Left cardiac atrium (tissue), 4 donors: ENCODE measurements at regions not wholly inside any gene's neighbourhood (a gene's known extent, or its start where the extent isn't known, plus 50 kb on each side); places are given as distances from the start of the nearest gene placed in this dataset.
"Not testable (repeated sequence)": the region's sequence is repeated elsewhere in the genome, so short reads cannot be mapped to it uniquely, and the experiment has no call there.

Experiments used
- ATAC-seq, 2 donors: fragments of 200-7000 bp; cut with Tn5 transposase; one replicate each; pipeline ENCODE4 v1.9.1; 2020; ENCODE audit warnings: mild to moderate bottlenecking in 2 of 2, moderate library complexity in 2 of 2
- DNase-seq: peaks from one replicate; pipeline ENCODE4 v3.0.0-alpha.2; 2020
- intact Hi-C, 2 donors: fragments of 100-400 bp; cut with DNase I; formaldehyde crosslinking; loops; one replicate each; pipeline versions ENCODE4 v1.14.1 to v1.15.1; 2022 to 2023
- donor health status: DM: no; HTN: yes; CAD: no.
- donor health status: DM: no; HTN: yes; CAD: no; lungs with severe emphysema.
- donor health status: DM: yes; HTN: yes; CAD: no.
- donor health status: Dilated cardiomyopathy.

GRCh38 chr18:39611381-39612100, 2045.9 kb upstream of the CELF4 start:
- DNase-seq (no peak), ATAC-seq (no peak)
- intact Hi-C loops: no loop called here

DNA sequence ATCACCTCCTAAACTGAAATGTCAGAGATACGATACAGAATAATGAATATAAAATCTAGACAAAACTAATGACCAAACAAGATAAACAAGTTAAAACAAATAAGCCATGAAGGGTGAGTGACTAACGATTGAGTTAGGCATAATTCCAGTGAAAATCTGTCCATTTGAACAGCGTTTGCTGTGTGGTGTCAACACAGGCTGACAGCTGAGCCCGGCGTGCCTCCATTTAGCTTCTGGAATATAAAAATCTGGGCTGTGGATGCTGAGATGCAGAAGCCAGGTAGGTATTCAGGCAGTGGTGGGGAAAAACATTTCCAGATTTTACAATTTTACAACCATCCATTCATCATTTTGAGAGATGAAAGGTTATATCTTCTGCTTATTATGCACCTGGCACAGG, 2041.4 kb upstream of the CELF4 start:
- intact Hi-C loops: no loop called here
- DNase-seq (no peak), ATAC-seq (no peak)

- no peak for DNase-seq
- ATAC-seq: peak in 1 of 2 donors; percentile 48
- intact Hi-C loops: no loop called here
These were observed 2039.2 kb upstream of the CELF4 start for GRCh38 chr18:39604836-39605235.

DNA sequence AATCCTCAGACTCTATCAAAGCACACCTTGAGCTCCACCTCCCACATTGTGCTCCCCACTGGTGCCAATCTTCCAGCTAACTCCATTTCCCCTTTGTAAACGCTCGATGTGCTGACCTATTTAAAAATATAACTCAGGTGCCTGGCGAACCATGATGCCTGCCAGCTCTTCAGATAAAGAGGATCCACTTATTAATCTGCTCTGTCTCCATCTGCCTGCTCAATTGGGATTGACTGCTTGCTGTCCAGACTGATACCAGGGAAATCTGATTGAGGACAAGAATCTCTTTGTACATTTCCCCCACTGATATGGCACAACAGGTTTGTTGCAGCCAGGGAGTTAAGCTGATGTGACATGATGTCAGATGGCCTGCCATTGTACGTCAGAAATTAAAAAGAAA, 2036.5 kb upstream of the CELF4 start:
- intact Hi-C loops: no loop called here
- ATAC-seq (no peak), DNase-seq (no peak)

- ATAC-seq: no peak
- DNase-seq: no peak
- intact Hi-C loops: no loop called here
These were observed 2035.3 kb upstream of the CELF4 start for GRCh38 chr18:39600894-39601293.

- no peak for DNase-seq
- intact Hi-C loops: no loop called here
- ATAC-seq: no peak
These were observed 2033.7 kb upstream of the CELF4 start for GRCh38 chr18:39599251-39599650.

- intact Hi-C loops: no loop called here
- DNase-seq: no peak
- ATAC-seq: no peak
These were observed 2031.3 kb upstream of the CELF4 start for GRCh38 chr18:39596891-39597290.

- DNase-seq (no peak), ATAC-seq (no peak)
- intact Hi-C loops: no loop called here
These were observed 2030.6 kb upstream of the CELF4 start for GRCh38 chr18:39596221-39596620.

DNA sequence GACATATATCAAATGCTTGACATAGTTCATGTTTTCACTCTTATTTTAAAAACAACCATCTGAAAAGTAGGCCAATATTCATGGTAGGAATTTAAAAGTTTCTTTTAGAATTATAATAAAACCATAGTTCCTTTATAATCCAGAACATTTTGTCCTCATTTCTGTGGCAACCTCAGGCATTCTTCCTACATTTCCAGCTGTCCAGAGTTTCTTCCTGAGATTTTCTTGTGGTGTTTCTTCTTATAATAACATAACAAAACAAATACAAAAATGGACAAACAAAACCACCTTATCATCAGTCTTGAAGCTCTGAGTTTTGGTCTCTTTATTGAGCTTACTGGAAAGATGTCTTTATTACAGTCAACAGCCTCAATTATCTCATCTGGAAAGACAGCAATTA, 2028.6 kb upstream of the CELF4 start:
- intact Hi-C loops: no loop called here
- ATAC-seq: no peak
- no peak for DNase-seq

DNA sequence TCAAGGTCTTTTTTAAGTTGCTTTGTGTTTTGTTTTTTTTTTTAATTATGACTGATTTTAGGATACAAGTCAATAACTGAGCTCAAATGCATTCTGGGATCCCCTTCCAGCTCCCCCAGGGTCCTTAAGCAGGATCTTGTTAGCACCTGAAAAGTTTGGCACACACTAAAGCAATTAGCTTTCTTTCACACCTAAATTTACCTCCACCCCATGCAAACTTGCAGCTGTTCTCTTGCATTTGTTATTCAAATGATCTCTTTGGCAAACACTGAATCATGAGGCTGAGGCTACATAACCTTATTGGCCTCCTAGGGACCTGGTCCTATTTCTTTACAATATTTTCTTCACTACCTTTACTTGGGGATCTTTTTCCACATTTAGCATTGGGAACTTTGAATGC, 2026.1 kb upstream of the CELF4 start:
- intact Hi-C loops: no loop called here
- ATAC-seq: no peak
- no peak for DNase-seq

GRCh38 chr18:39589496-39589895, 2023.9 kb upstream of the CELF4 start:
- intact Hi-C loops: no loop called here
- no peak for ATAC-seq
- DNase-seq: no peak

- no peak for DNase-seq
- intact Hi-C loops: no loop called here
- ATAC-seq: no peak
These were observed 2022.0 kb upstream of the CELF4 start for GRCh38 chr18:39587586-39587985.

DNA sequence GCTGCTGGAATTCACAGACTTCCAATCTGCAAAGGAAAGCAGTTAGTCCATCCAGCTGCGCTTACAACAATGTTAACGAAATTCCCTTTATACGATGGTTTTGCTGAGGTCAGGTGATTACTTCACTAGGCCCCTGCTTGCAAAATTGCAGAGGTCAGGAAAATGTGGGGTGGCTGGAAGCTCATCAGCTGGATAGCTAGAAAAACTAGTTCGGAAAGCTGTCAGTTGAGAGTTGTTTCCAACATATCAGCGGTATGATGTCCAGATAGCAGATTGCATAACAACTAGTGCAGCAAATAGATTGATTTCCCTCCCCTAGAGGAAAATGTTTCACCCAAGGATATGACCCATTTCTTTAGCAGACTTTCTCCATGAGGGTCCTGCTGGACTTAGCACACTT, 2021.1 kb upstream of the CELF4 start:
- intact Hi-C loops: no loop called here
- DNase-seq (no peak), ATAC-seq (no peak)

GRCh38 chr18:39574897-39575296, 2009.3 kb upstream of the CELF4 start:
- ATAC-seq (no peak), DNase-seq (no peak)
- intact Hi-C loops: loop anchor here in 1 of 2 donors (10.0 kb wide), 1 partner anchor 1800 kb away; no protein-coding TSS in a partner anchor

GRCh38 chr18:39571511-39571910, 2005.9 kb upstream of the CELF4 start:
- no peak for DNase-seq
- ATAC-seq: no peak
- intact Hi-C loops: loop anchor here in 1 of 2 donors (10.0 kb wide), 1 partner anchor 1797 kb away; no protein-coding TSS in a partner anchor

DNA sequence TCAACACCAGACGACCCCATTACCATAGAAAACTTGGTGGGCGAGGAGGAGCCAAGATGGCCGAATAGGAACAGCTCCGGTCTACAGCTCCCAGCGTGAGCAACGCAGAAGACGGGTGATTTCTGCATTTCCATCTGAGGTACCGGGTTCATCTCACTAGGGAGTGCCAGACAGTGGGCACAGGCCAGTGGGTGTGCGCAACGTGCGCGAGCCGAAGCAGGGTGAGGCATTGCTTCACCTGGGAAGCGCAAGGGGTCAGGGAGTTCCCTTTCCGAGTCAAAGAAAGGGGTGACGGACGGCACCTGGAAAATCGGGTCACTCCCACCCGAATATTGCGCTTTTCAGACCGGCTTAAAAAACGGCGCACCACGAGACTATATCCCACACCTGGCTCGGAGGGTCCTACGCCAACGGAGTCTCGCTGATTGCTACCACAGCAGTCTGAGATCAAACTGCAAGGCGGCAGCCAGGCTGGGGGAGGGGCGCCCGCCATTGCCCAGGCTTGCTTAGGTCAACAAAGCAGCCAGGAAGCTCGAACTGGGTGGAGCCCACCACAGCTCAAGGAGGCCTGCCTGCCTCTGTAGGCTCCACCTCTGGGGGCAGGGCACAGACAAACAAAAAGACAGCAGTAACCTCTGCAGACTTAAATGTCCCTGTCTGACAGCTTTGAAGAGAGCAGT, 2000.1 kb upstream of the CELF4 start:
- ATAC-seq, DNase-seq, intact Hi-C loops: not testable (repeated sequence)

- no peak for DNase-seq
- intact Hi-C loops: no loop called here
- no peak for ATAC-seq
These were observed 1999.1 kb upstream of the CELF4 start for GRCh38 chr18:39564716-39565115.

GRCh38 chr18:39561126-39561525, 1995.5 kb upstream of the CELF4 start:
- ATAC-seq (no peak), DNase-seq (no peak)
- intact Hi-C loops: no loop called here

DNA sequence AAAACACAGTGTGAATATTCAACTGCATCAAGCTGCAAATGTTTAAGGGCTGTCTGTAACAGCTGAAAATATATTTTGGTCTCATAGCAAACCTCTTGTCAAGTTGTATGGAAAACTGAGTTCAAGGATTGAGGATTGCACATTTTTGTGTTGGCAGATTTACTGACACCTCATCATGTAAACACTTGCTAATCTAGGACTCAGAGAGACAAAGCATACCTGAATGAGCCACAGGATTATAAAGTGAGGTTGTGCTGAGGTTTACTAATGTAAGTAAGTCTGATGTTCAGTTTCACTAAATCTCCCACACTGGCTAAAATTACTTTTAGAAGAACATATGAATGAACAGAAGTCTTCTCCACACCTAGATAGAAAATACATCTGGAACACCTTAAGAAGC, 1993.1 kb upstream of the CELF4 start:
- DNase-seq (no peak), ATAC-seq (no peak)
- intact Hi-C loops: no loop called here

GRCh38 chr18:39555496-39555895, 1989.9 kb upstream of the CELF4 start:
- ATAC-seq (no peak), DNase-seq (no peak)
- intact Hi-C loops: no loop called here

- no peak for DNase-seq
- ATAC-seq: no peak
- intact Hi-C loops: no loop called here
These were observed 1985.1 kb upstream of the CELF4 start for GRCh38 chr18:39550701-39551100.
